Activated CD4-positive, alpha-beta T cell treated with anti-CD3 and anti-CD28 coated beads, Interleukin-2, amount 50 U/mL, for 4 hours (primary cell): ENCODE measurements at regions not wholly inside any gene's neighbourhood (a gene's known extent, or its start where the extent isn't known, plus 50 kb on each side); places are given as distances from the start of the nearest gene placed in this dataset.
A peak's percentile ranks its signal among the peaks of the same experiment; 100 is the strongest.

Experiments used
- DNase-seq, 2 experiments: peaks; one replicate each; pipeline ENCODE4 v3.0.0-alpha.2; 2020

DNA sequence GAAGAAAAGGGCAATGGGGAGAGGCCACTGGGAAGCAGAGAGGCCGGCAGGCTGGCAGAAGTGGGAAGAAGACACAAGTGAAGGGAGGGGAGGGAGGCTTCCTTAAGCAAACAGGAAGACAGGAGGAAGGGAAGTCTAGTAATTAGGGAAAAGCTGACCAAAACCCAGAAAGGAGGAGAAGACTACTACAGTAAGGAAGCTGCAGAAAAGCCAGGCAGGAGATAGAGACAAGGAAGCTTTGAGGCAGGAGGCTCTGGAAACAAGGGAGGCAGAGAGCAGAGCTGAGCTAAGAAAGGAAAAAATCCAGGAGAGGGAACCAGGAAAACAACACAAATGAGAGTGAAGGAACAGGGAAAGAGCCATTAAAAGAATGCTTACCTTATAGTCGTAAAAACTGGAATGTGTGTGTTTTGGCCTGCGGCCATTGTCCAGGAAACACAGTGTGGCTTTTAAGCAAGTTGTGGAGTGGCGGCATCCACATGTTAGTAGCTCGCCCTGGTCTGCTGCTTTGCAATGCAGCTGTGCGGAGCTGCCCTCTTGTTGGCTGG is 317.1 kb upstream of the CLINT1 start:
- no peak for DNase-seq

- DNase-seq: peak; percentile 22 to 26
These were observed 316.2 kb upstream of the CLINT1 start for GRCh38 chr5:158174918-158175851.

GRCh38 chr5:158174026-158174425 is 315.1 kb upstream of the CLINT1 start:
- no peak for DNase-seq

DNA sequence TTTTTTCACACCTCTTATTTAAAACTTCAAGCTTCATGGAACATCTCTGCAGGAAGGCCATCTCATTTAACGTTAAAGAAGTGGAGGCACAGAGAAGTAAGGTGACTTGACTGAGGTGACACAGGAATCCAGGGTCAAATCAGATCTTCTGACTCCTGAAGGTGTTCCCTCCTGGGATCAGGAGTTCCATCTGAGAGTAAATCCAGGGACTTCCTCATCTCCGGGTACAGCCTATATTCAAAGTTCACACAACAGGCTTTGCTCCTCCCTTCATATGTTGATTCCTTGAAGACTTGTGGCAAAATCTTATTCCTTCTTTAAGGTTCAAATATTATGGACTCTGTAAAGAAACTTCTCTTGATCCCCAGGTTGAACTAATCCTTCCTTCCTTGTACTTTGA is 313.1 kb upstream of the CLINT1 start:
- DNase-seq: no peak

DNA sequence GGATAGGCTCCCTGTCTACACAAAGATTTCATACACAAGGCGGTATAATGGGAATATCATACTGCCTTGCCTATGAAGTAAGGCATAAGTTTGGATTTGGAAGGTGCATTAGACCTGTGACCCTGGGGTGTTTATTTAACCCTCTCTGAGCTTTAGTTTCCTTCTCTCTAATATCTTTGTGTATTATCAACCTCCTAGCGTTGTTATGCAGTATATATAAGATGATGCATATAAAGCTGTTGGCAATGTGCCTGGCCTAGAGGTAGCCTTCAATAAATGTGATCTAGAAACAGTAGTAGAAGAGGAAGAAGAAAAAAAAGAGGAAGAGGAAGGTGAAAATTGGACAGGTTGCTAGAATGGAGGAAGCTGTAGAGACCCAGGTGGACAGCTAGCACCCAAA is 311.6 kb upstream of the CLINT1 start:
- no peak for DNase-seq

- DNase-seq: no peak
These were observed 311.1 kb upstream of the CLINT1 start for GRCh38 chr5:158170060-158170459.

- DNase-seq: no peak
These were observed 307.5 kb upstream of the CLINT1 start for GRCh38 chr5:158166424-158166823.

- DNase-seq: no peak
These were observed 306.7 kb upstream of the CLINT1 start for GRCh38 chr5:158165647-158166046.

- no peak for DNase-seq
These were observed 305.5 kb upstream of the CLINT1 start for GRCh38 chr5:158164296-158165047.

- no peak for DNase-seq
These were observed 304.7 kb upstream of the CLINT1 start for GRCh38 chr5:158163451-158164295.

GRCh38 chr5:158162479-158163034 is 303.6 kb upstream of the CLINT1 start:
- no peak for DNase-seq

- DNase-seq: no peak
These were observed 303.1 kb upstream of the CLINT1 start for GRCh38 chr5:158162026-158162425.

- no peak for DNase-seq
These were observed 300.7 kb upstream of the CLINT1 start for GRCh38 chr5:158159621-158160020.

DNA sequence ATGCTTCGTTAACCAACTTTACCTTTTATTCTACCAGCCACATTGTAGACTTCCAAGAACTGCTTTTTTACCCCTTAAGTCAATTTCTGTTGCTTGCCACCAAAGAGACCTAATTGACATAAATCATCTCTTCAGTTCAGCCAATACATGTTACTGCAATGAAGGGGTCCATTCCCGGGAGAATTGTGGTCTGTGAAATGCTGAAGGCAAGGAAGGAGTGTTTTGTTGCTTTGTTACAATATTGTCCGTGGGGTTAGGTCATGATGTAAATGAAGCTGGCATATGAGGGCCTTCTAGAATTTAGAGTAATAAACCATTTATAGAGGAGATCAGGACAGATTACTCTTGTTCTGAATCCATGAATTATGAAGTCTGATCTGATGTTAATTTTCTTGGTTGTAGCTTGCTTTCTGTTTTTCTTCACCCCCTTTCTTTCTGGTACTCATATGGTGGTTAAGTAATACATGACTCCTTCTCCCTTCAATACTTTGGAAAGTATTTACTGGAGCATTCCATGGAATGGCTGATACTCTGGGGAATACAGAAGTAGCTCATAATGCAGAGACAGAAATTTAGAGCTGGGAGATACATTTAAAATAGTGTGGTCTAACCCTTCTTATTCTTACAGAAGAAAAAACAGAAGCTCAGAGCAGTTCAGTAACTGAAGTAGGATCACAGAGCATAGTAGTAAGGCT is 297.0 kb upstream of the CLINT1 start:
- no peak for DNase-seq

GRCh38 chr5:158155067-158155466 is 296.1 kb upstream of the CLINT1 start:
- DNase-seq: no peak

- no peak for DNase-seq
These were observed 295.5 kb upstream of the CLINT1 start for GRCh38 chr5:158154226-158155005.

DNA sequence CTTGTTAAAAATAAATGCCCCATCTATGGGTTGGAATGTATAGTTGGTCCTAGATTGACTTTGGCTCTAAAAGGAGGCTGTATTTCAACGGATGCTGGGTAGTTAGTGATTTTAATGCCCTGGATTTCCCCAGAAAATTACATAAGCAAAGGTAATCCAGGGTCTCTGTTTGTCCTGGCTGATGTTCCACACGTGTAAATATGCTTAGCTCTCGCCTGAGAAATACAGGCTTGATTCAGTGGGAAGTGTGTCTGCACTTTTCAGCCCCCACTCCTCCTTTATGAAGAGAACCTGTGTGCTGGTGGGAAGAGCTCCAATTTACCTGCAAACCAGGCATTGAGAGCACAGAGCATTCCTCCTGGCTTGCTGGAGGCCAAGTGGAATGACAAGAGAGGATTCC is 294.6 kb upstream of the CLINT1 start:
- DNase-seq: no peak

DNA sequence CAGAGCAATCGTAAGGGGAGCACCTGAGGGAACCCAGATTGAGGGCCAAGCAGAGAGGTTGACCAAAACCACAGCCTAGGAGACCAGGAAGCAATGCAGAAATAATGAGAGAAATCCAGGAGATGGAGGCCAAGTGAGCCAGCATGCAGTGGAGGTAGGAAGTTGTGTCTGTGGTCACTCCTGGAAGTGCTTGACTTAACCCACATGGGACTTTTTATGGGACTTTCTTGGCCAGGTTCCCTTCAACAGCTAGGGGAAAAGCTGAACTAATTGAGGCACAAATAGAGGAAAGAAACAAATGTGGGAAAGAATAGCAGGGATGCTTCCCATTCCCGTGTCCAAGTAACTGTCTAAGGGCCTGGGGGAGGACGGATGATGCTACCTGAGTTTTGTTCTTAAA is 293.2 kb upstream of the CLINT1 start:
- no peak for DNase-seq

GRCh38 chr5:158147227-158147626 is 288.3 kb upstream of the CLINT1 start:
- no peak for DNase-seq

- no peak for DNase-seq
These were observed 286.9 kb upstream of the CLINT1 start for GRCh38 chr5:158145827-158146226.

- no peak for DNase-seq
These were observed 284.1 kb upstream of the CLINT1 start for GRCh38 chr5:158143081-158143480.
